ENCODE measurements at regions not wholly inside any gene's neighbourhood (a gene's known extent, or its start where the extent isn't known, plus 50 kb on each side); places are given as distances from the start of the nearest gene placed in this dataset.

- TF ChIP-seq CTCF (IDR thresholded peaks at IDR 0.05; ENCODE audit: low read depth, low read length, missing control alignments) = no peak
- no peak overlapping the region for H3K4me3 ChIP-seq (ENCODE audit: low read depth, low read length)
- no peak for DNase-seq (ENCODE audit: low read depth)
Observed at GRCh38 chr10:113443141-113443925, 109.5 kb upstream of the HABP2 start.

GRCh38 chr10:113444766-113445365 lies 108.0 kb upstream of the HABP2 start:
- no peak for TF ChIP-seq CTCF (IDR thresholded peaks at IDR 0.05; ENCODE audit: low read depth, low read length, missing control alignments)
- no peak for DNase-seq (ENCODE audit: low read depth)
- H3K4me3 ChIP-seq (ENCODE audit: low read depth, low read length) = no peak overlapping the region

GRCh38 chr10:113445736-113446135 lies 107.1 kb upstream of the HABP2 start:
- H3K4me3 ChIP-seq (ENCODE audit: low read depth, low read length) = no peak overlapping the region
- TF ChIP-seq CTCF (IDR thresholded peaks at IDR 0.05; ENCODE audit: low read depth, low read length, missing control alignments) = no peak
- no peak for DNase-seq (ENCODE audit: low read depth)

GRCh38 chr10:113446739-113447138 lies 106.1 kb upstream of the HABP2 start:
- H3K4me3 ChIP-seq (ENCODE audit: low read depth, low read length) = no peak overlapping the region
- DNase-seq (ENCODE audit: low read depth) = no peak
- TF ChIP-seq CTCF (IDR thresholded peaks at IDR 0.05; ENCODE audit: low read depth, low read length, missing control alignments) = no peak

- DNase-seq (ENCODE audit: low read depth) = no peak
- H3K4me3 ChIP-seq (ENCODE audit: low read depth, low read length) = no peak overlapping the region
- no peak for TF ChIP-seq CTCF (IDR thresholded peaks at IDR 0.05; ENCODE audit: low read depth, low read length, missing control alignments)
Observed at GRCh38 chr10:113447278-113447677, 105.6 kb upstream of the HABP2 start.

GRCh38 chr10:113449006-113449695 lies 103.7 kb upstream of the HABP2 start:
- H3K4me3 ChIP-seq (ENCODE audit: low read depth, low read length) = no peak overlapping the region
- TF ChIP-seq CTCF (IDR thresholded peaks at IDR 0.05; ENCODE audit: low read depth, low read length, missing control alignments) = no peak
- DNase-seq (ENCODE audit: low read depth) = no peak

Data from GM12864 (cell line).